ENCODE measurements at regions not wholly inside any gene's neighbourhood (a gene's known extent, or its start where the extent isn't known, plus 50 kb on each side); places are given as distances from the start of the nearest gene placed in this dataset.
"Not testable (repeated sequence)": the region's sequence is repeated elsewhere in the genome, so short reads cannot be mapped to it uniquely, and the experiment has no call there.

- no peak for DNase-seq
These were observed 457.6 kb downstream of the SEMA3D start for GRCh38 chr7:84729284-84729683.

DNA sequence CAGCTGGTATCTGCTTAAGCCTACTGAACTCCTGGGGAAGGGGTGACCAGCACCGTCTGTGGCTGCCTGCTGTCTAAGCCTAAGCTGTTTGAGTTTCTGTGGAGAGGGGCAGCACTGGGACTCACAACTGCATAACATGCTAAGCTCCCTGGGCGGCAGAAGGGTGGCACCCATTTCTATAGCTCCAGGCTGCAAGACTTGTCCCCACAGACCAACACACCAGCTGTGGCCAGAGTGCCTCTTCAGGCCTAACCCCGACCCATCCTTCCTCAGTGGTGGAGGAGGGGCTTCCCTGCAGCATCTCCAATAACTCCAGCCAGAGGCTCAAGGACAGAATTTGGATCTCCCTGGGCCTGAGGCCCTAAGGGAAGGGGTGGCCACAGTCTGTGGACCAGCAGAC lies 464.1 kb downstream of the SEMA3D start:
- no peak for DNase-seq

GRCh38 chr7:84722086-84722485 lies 464.8 kb downstream of the SEMA3D start:
- no peak for DNase-seq

GRCh38 chr7:84720456-84721097 lies 466.3 kb downstream of the SEMA3D start:
- DNase-seq = no peak

DNA sequence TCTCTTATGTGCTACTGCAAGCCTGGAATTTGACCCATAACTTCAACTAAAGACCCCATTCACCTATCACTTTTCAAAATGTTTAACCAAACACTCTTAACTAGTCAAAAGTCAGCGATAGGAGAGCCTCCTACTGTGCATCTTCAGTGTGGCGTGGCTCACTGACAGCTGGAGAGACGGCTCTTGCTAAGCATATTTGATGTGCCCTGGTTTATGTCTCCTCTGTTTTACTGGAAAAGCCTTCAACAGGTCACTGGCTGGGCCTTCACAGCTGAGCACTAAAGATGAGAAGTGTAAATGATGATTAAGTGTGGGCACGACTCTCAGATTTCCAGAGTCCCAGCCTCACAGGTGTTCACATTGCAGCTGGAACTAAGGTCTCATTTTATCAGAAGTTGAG lies 472.1 kb downstream of the SEMA3D start:
- no peak for DNase-seq

GRCh38 chr7:84712374-84713121 lies 474.3 kb downstream of the SEMA3D start:
- no peak for DNase-seq

- not testable (repeated sequence) for DNase-seq
These were observed 476.3 kb downstream of the SEMA3D start for GRCh38 chr7:84710538-84710937.

GRCh38 chr7:84705706-84706105 lies 481.1 kb downstream of the SEMA3D start:
- no peak for DNase-seq

- no peak for DNase-seq
These were observed 481.8 kb downstream of the SEMA3D start for GRCh38 chr7:84705079-84705478.

DNA sequence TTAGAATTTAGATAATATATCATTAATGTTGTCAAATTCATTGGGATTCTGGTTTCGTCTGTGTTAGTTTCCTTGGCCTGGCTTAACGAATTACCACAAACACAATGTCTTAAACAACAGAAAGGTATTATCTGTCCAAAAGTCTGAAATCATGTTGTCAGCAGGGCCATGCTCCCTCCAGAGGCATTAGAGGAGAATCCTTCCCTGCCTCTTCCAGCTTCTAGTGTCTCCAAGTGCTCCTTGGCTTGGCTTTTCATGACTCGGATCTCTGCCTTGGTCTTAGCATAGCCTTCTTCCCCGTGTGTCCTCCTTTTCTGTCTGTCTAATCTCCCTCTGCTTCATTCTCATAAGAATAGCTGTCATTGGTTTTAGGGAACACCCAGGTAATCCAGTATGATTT lies 482.5 kb downstream of the SEMA3D start:
- no peak for DNase-seq

DNA sequence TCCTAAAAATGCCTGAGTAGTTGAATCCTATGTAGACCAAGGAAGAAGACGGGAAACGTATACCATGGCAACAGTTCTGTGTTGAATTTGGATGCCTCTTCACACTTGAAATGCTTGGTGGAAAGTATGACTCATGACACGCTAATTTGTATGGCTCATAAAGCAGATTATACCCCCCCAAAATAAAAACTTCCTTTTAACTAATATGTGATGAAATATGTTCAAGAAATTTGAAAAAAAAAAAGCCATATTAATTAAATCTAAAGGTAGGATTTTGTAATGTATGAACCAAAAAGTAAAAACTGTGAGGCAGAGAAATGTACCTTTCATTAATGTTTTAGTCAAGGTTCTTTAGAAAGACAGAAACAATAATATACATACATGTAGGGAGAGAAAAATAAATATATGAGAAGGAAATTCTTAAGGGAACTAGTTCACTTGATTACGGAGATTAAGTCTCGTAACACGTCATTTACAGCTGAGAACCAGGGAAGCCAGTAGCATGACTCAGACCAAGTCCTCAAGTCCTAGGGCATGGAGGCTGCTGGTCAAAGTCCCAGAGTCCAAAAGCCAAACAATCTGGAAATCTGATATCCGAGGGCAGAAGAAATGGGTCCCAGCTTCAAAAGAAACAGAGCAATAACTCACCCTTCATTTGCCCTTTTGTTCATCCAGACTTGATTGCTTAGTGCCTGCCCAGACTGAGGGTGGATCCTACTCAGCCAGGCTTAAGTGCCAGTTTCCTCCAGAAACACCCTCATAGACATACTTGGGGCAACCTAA lies 485.1 kb downstream of the SEMA3D start:
- DNase-seq = no peak

DNA sequence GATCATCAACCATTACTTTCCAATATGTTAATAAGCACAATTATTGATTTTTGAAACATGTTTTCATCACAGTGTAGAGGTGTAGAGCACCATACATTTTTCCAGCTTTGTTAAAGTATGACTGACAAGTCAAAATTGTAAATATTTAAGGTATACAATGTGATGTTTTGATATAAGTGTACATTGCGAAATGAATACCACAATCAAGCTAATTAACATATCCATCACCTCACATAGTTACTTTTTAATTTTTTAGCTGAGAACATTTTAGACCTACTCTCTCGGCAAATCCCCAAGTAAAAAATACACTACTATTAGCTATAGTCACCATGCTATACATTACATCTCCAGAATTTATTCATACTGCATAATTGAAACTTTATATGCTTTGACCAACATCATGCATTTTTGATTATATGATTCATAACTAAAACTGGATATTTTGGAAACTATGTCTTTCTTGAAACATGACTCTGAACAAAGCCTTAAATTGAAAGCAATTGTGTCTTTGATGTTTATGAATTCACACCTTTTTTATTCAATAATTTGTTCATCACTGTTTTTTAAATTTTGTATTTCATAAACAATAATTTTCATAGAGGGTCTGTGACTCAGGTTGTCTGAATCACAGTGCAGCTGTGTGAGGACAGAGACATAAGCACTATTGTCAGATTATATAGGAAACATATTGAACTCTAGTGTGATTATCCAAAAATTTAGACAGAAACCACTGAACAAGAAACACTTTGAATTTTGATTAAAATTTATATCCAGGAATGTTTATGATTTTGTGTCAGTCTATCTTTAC lies 486.1 kb downstream of the SEMA3D start:
- no peak for DNase-seq

GRCh38 chr7:84697506-84697905 lies 489.4 kb downstream of the SEMA3D start:
- DNase-seq = no peak

DNA sequence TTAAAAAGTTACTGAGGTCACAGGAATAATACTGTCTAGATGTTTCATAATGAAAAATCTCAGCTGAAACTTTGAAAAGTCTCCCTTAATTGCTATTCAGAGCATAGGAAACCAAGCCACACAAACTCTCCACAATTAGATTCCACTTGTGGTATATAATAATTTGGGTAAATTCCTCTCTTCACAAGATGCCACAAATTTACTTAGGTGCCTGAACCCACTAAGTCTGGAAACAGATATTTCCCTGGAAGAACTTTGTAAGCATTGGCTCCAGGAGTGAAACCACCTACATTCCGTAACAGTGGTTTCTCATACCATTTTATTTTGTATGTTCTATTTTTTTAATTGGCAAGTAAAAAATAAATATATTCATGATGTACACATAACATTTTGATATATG lies 493.4 kb downstream of the SEMA3D start:
- DNase-seq = no peak

DNA sequence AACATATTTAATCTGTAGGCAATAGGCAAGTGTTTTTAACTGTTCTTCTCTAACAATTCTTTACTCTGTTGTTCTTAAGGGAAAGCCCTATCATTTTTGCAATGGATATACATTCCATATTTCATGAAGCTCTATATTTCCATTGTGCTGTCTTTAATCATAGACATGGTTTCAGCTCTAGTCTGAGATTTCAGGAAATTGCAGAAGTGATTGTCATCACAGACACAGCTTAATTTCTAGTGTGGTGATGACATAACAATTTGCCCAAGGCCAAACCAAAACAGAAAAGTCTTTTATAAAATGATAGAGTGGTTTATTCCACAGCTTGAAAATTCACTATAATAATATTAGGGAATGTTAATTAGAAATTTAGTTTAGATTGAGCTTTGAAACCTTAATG lies 494.1 kb upstream of the SEMA3A start:
- DNase-seq = no peak

DNA sequence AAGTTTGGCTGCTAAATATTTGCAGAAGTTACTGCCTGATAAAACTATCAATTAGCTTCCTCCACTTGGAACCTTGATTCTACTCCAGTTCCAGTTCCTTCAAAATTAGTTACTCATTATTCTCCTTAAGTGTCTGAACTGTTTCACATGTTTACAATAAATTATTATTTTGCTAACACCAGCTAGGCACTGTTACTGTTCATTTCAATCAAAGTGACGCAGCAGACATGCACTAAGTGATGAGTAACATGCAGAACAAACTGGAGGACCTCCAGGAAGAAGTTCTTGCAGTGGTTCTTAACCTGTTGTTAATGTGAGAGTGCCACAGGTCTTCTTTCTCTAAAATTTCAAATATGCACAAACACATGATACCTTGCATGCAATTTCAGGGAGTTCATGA lies 491.8 kb upstream of the SEMA3A start:
- no peak for DNase-seq

DNA sequence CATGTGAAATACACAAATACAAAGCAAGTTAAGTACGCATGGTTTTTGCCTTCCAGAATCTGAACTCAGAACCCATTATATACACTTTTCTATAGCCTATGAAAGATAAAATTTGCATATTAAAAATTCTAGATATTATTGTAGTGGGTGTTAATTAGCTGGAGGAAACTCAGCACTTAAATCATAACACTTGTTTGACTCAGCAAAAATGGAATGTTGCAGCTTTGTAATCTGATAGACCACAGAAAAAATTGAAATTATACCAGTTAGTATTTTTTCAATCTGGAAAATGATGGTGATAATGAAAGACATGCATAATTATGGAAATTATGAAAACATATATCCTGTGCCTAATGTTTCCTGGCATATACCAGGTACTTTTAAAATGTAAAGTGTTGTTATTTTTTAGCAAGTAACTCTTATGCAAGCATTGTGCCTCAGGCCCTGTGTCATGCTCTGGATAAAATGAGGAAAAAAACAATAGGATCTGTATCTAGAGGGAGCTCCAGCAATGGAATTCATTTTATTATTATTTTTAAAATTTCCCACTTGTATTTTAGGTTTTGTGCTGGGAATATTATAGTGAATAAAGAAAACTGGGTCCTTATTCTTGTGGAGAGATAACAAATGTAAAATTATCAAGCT lies 490.4 kb upstream of the SEMA3A start:
- DNase-seq = no peak

DNA sequence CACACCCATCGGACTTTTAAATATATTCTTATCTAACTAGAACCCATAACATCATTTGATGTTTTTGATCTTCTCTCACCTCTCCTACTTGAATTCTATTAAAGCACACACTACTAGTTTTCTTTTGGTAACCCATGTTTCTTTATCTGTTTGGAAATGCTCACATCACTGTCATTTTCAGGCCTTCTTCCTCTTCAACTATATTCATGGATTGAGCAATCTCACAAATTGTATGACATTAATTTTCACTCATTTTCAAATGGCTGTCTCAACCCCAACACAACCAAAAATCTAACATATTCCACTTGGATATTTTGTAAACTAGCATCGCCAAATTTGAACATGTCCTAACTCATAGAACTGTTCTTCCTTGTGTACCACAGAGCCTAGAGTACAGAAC lies 488.0 kb upstream of the SEMA3A start:
- DNase-seq = no peak

DNA sequence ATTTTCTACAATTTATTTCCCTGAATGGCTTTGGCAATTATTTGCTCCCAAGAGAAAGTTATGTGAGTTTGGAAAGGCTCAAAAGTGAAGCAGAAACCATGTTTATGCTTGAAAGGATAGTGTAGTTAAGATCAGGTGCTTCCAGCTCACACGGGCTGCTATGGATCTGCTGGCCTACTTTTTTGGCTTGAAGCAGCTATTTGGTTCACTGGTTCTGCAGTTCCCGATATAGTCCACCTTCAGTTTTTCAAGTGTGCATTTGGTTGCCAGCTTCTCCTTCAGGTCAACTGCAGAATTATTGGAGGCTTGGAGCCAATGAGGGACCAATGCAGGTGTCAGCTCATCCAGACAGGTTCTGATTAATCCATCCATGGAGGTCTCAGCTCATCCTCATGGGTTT lies 484.3 kb upstream of the SEMA3A start:
- no peak for DNase-seq

DNA sequence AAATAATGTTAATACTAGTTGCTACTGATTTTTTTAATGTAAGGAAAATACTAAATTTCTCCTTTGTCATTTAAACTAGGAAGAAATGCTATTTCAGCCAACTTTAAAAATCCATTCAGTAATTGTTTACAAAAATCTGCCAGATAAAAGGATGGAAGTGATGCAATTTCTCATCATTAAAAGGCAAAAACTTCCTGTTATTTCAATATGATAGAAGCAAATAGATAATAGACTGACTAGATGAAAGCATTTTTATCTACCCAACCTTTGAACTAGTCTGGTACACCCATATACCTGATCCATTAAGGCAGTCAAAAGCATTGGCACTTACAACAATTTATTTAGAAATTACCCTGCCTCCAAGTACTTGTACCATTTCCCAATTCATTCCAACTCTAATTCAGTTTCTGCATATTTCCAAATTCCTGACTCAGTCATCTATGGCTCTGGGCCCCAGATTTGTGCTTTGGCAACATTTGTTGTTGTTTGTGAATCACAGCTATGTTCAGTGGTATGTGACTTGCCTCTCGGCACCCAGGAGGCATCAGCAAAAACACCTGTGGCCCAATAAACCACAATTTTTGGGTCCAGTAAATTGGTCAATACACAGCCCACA lies 482.6 kb upstream of the SEMA3A start:
- DNase-seq = no peak

DNA sequence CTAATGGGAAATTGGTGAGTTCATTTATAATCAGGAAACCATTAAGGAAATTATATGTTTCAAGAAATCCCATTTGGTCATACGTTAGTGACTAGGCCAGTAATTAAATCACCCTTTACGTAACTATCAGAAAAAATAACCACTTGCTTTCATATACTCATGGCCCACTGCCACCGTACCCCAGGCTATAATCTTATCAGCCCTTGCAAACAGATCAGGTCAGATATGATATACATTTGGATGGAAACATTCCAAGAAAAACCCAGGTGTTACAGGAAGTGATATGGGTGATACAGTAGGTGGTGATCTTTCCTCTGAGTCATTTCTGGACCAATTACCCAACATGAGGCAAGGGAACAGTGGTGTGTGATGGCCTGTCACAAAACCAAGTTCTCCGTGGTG lies 481.0 kb upstream of the SEMA3A start:
- peak; percentile 58 for DNase-seq

DNA sequence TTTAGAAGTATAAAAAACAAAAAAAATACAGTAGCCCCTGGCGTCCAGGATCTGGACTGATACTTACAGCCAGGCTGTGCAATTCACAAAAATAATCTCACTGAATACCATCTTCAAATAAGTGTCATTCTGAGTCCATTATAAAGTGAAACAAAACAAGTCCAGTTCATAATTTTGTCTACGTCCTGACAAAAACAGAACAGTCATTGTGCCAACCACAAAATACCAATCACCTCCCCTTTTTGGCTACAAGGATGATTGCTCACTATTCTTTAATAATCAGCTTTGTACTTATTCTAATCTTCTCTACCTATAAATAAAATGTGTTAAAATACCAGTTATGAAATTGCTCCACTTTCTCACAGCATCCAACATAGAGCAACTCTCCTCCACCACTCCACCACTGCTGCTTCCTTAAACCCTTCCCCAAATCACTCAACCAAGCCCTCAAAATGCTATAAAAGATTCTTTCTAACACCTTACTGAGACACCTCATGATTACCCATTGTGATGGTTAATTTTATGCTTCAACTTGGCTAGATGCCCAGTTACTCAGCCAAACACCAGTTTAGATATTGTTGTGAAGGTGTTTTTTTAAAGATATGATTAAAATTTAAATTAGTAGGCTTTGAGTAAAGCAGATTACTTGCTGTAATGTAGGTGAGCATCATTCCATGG lies 479.8 kb upstream of the SEMA3A start:
- DNase-seq = no peak
